ENCODE measurements at regions not wholly inside any gene's neighbourhood (a gene's known extent, or its start where the extent isn't known, plus 50 kb on each side); places are given as distances from the start of the nearest gene placed in this dataset.

GRCh38 chr18:71011389-71011788 is 722.5 kb downstream of the SOCS6 start:
- H3K4me3 ChIP-seq (ENCODE audit: control insufficient read depth, low read depth, low read length): no peak overlapping the region
- TF ChIP-seq, protein P1, sequence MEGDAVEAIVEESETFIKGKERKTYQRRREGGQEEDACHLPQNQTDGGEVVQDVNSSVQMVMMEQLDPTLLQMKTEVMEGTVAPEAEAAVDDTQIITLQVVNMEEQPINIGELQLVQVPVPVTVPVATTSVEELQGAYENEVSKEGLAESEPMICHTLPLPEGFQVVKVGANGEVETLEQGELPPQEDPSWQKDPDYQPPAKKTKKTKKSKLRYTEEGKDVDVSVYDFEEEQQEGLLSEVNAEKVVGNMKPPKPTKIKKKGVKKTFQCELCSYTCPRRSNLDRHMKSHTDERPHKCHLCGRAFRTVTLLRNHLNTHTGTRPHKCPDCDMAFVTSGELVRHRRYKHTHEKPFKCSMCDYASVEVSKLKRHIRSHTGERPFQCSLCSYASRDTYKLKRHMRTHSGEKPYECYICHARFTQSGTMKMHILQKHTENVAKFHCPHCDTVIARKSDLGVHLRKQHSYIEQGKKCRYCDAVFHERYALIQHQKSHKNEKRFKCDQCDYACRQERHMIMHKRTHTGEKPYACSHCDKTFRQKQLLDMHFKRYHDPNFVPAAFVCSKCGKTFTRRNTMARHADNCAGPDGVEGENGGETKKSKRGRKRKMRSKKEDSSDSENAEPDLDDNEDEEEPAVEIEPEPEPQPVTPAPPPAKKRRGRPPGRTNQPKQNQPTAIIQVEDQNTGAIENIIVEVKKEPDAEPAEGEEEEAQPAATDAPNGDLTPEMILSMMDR (IDR thresholded peaks at IDR 0.05; ENCODE audit: control insufficient read depth, insufficient read depth, low read depth, low read length, missing control alignments): no peak
- DNase-seq (ENCODE audit: low read depth): no peak

GRCh38 chr18:71008257-71008656 is 719.4 kb downstream of the SOCS6 start:
- TF ChIP-seq, protein P1 (IDR thresholded peaks at IDR 0.05; ENCODE audit: control insufficient read depth, insufficient read depth, low read depth, low read length, missing control alignments): no peak
- H3K4me3 ChIP-seq (ENCODE audit: control insufficient read depth, low read depth, low read length): no peak overlapping the region
- no peak for DNase-seq (ENCODE audit: low read depth)

GRCh38 chr18:71001597-71001996 is 712.8 kb downstream of the SOCS6 start:
- TF ChIP-seq, protein P1 (IDR thresholded peaks at IDR 0.05; ENCODE audit: control insufficient read depth, insufficient read depth, low read depth, low read length, missing control alignments): no peak
- H3K4me3 ChIP-seq (ENCODE audit: control insufficient read depth, low read depth, low read length): no peak overlapping the region
- DNase-seq (ENCODE audit: low read depth): no peak

DNA sequence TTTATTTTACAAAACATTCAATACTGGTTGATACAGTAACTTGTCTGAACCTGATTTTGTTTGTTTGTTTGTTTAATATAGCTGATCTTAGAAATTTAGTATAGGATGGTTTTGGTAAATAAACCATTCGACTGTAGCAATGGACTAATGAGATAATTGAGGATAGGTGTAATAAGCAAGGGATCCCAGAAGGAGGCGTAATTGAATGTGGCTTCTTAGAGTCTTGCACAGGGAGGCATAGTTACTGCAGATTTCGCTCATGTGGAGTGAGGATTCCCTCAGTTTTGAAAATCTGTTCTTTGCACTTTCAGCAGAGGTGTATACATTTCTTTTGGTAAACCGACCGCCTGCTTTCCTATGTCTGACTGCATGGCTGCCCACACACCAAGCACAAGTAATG is 709.6 kb downstream of the SOCS6 start:
- no peak for DNase-seq (ENCODE audit: low read depth)
- TF ChIP-seq, protein P1 (IDR thresholded peaks at IDR 0.05; ENCODE audit: control insufficient read depth, insufficient read depth, low read depth, low read length, missing control alignments): no peak
- no peak overlapping the region for H3K4me3 ChIP-seq (ENCODE audit: control insufficient read depth, low read depth, low read length)

- TF ChIP-seq, protein P1 (IDR thresholded peaks at IDR 0.05; ENCODE audit: control insufficient read depth, insufficient read depth, low read depth, low read length, missing control alignments): no peak
- H3K4me3 ChIP-seq (ENCODE audit: control insufficient read depth, low read depth, low read length): no peak overlapping the region
- no peak for DNase-seq (ENCODE audit: low read depth)
Observed at GRCh38 chr18:70994116-70994515, 705.3 kb downstream of the SOCS6 start.

DNA sequence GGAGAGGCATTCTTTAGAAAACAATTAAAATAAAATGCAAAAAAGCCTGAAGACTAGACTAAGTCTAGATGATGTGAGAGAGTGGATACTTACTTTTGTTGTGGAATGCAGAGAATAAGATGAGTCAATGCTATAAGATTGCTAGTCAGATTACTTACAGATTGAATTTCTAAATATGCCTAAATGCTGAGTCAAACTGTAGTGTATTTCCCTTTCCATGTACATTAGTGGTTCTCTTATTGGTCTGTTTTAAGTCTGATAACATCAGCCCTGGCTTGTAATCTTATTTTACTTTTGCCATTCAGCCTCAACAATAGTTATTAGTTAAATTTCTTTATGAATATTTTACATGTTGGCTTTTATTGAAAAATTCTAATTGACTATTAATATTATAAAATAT is 702.7 kb downstream of the SOCS6 start:
- TF ChIP-seq, protein P1 (IDR thresholded peaks at IDR 0.05; ENCODE audit: control insufficient read depth, insufficient read depth, low read depth, low read length, missing control alignments): no peak
- no peak for DNase-seq (ENCODE audit: low read depth)

GRCh38 chr18:70985948-70986347 is 697.1 kb downstream of the SOCS6 start:
- H3K4me3 ChIP-seq (ENCODE audit: control insufficient read depth, low read depth, low read length): no peak overlapping the region
- TF ChIP-seq, protein P1 (IDR thresholded peaks at IDR 0.05; ENCODE audit: control insufficient read depth, insufficient read depth, low read depth, low read length, missing control alignments): no peak
- no peak for DNase-seq (ENCODE audit: low read depth)

More for the DNA sequence above, 702.7 kb downstream of the SOCS6 start:
- H3K4me3 ChIP-seq (ENCODE audit: control insufficient read depth, low read depth, low read length): no peak overlapping the region
